ENCODE measurements at regions not wholly inside any gene's neighbourhood (a gene's known extent, or its start where the extent isn't known, plus 50 kb on each side); places are given as distances from the start of the nearest gene placed in this dataset.

GRCh38 chr6:130314271-130314670 is 51.5 kb upstream of the TMEM200A start:
- DNase-seq (ENCODE audit: low read depth) = no peak

- no peak for DNase-seq (ENCODE audit: low read depth)
Measured at GRCh38 chr6:130313206-130313605, 52.6 kb upstream of the TMEM200A start.

GRCh38 chr6:130309028-130309427 is 56.8 kb upstream of the TMEM200A start:
- no peak for DNase-seq (ENCODE audit: low read depth)

DNA sequence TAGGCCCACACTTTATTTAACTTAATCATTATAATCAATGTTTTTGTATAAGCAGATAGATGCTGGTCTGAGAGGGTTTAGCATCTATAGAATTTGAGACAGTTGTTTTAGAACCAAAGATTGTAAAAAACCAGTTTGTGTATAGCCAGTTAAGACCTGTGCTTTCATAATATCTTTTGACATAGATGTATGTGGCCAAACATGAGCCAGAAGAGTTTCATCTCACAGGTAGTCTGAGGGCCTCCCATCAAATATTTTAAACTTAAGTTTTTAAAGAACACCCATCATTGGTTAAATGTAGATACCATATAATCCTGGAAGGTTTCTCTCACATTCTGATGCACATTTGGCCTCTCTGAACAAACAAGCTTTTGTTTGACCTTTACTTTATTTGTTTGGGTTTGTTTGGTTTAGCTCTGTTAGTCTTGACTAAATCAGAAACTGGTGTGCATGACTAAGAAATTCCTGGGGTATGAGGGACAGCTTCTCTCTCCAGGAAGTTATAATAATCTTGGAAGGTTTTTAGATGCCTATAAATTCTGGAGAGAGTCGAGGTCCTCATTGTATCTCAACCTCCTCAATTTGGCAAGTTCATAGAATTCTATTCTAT is 58.0 kb upstream of the TMEM200A start:
- peak; percentile 46 for DNase-seq (ENCODE audit: low read depth)

GRCh38 chr6:130306377-130306776 is 59.4 kb upstream of the TMEM200A start:
- peak; percentile 61 for DNase-seq (ENCODE audit: low read depth)

- DNase-seq (ENCODE audit: low read depth) = no peak
Measured at GRCh38 chr6:130303431-130303830, 62.4 kb upstream of the TMEM200A start.

DNA sequence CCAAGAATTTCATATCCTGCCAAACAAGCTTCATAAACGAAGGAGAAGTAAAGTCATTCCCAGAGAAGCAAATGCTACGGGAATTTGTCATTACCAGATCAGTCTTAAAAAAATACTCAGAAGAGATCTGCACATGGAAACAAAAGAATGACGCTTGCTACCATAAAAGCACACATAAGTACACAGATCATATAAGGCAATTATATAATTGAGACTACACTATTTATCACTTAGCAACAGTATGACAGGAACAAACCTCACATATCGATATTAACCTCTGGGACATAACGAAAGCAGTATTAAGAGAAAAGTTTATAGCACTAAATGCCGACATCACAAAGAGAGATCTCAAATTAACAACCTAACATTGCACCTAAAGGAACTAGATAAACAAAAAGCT is 67.6 kb upstream of the TMEM200A start:
- DNase-seq (ENCODE audit: low read depth) = no peak

- DNase-seq (ENCODE audit: low read depth) = peak; percentile 2
Measured at GRCh38 chr6:130296854-130297253, 69.0 kb upstream of the TMEM200A start.

- DNase-seq (ENCODE audit: low read depth) = peak; percentile 63
Measured at GRCh38 chr6:130293800-130294199, 71.0 kb upstream of the SAMD3 start.

DNA sequence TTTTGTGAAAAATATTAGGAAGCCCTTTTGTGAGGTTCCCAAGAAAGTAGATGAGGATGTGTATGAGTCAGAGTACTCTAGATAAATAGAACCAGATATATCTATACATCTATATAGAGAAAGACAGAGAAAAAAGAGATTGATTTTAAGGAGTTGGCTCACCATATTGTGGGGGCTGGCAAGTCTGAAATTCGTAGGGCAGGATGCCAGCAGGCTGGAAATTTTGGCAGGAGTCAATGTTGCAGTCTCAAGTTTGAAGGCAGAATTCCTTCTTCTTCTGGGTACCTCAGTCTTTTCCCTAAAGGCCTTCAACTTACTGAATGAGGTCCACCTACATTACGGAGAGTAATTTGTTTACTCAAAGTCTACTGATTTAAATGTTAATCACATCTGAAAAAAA is 65.3 kb upstream of the SAMD3 start:
- no peak for DNase-seq (ENCODE audit: low read depth)

- DNase-seq (ENCODE audit: low read depth) = peak; percentile 35
Measured at GRCh38 chr6:130282234-130282995, 59.7 kb upstream of the SAMD3 start.

- DNase-seq (ENCODE audit: low read depth) = no peak
Measured at GRCh38 chr6:130276507-130276906, 53.8 kb upstream of the SAMD3 start.

- peak; percentile 13 for DNase-seq (ENCODE audit: low read depth)
Measured at GRCh38 chr6:130274007-130274406, 51.3 kb upstream of the SAMD3 start.
